SK-N-SH (cell line): ENCODE measurements at regions not wholly inside any gene's neighbourhood (a gene's known extent, or its start where the extent isn't known, plus 50 kb on each side); places are given as distances from the start of the nearest gene placed in this dataset.

Experiments used
- EP300 ChIP-seq, 2 experiments: IDR thresholded peaks; 2 replicates each; pipeline versions ENCODE4 v1.4.0 to v1.6.1; 2012; ENCODE audit warnings: borderline replicate concordance in 1 of 2, low read depth in 1 of 2, low read length in 1 of 2
- JUND ChIP-seq: IDR thresholded peaks from 2 replicates; pipeline ENCODE4 v1.4.0; 2012
- POLR2AphosphoS5 ChIP-seq: IDR thresholded peaks from 2 replicates; pipeline ENCODE4 v1.6.1; 2012; ENCODE audit warnings: low read depth, low read length
- RAD21 ChIP-seq: IDR thresholded peaks from 2 replicates; pipeline ENCODE4 v1.6.1; 2012; ENCODE audit warnings: mild to moderate bottlenecking, low read length
- RCOR1 ChIP-seq: fragments of 150-350 bp; IDR thresholded peaks from 2 replicates; pipeline ENCODE4 v1.6.1; 2017; ENCODE audit warnings: antibody characterized with exemption, low read length
- SIN3A ChIP-seq: IDR thresholded peaks from 2 replicates; pipeline ENCODE4 v1.6.1; 2012; ENCODE audit warnings: low read depth, mild to moderate bottlenecking, low read length, moderate library complexity, borderline replicate concordance
- TF ChIP-seq, protein P1 (sequence below): fragments of 200-600 bp; sonication (generic); IDR thresholded peaks from 2 replicates; pipeline ENCODE4 v1.6.1; 2017; ENCODE audit warnings: antibody characterized with exemption, mild to moderate bottlenecking, moderate library complexity
- TF ChIP-seq, protein P2 (sequence below): IDR thresholded peaks from 2 replicates; pipeline ENCODE4 v1.4.0; 2012; ENCODE audit warnings: low read depth, borderline replicate concordance
- TF ChIP-seq, protein P3 (sequence below): IDR thresholded peaks from 2 replicates; pipeline ENCODE4; 2012
- TF ChIP-seq, protein P4 (sequence below): IDR thresholded peaks from 2 replicates; pipeline ENCODE4 v1.4.0; 2012; ENCODE audit warnings: low read depth, borderline replicate concordance

DNA sequence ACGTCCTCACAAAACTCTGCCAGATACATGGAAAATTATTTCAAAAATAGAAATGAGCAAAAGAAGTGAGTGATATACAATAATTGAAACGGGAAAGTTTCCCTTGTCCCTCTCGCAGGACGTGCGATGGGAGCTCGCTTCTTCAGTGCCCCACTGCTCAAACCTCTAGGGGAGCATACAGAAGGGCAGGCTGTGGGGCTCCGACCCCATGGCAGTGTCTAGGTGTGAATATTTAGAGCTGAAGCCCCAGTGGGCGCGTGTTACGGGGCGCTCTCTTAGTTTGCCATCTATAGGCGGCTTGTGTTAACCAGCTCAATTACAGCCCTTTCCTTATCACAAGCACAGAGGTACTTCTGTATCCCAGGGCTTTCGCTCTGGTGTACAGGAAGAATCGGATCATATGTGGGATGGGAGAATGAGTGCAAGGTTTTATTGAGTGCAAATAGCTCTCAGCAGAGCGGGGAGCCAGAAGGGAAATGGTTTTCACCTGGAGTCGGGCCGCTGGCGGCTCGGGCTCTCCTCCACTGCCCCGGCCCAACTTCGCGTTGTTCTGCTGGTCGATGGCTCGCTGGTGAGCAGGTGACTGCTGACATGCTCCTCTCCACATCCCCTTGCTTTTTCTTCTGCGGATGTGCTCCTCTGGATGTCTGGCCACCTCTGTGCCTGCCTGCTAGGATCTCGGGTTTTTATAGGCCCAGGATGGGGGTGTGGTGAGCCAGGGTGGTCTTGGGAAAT, 334.0 kb upstream of the PTPRD start:
- TF ChIP-seq, protein P1, sequence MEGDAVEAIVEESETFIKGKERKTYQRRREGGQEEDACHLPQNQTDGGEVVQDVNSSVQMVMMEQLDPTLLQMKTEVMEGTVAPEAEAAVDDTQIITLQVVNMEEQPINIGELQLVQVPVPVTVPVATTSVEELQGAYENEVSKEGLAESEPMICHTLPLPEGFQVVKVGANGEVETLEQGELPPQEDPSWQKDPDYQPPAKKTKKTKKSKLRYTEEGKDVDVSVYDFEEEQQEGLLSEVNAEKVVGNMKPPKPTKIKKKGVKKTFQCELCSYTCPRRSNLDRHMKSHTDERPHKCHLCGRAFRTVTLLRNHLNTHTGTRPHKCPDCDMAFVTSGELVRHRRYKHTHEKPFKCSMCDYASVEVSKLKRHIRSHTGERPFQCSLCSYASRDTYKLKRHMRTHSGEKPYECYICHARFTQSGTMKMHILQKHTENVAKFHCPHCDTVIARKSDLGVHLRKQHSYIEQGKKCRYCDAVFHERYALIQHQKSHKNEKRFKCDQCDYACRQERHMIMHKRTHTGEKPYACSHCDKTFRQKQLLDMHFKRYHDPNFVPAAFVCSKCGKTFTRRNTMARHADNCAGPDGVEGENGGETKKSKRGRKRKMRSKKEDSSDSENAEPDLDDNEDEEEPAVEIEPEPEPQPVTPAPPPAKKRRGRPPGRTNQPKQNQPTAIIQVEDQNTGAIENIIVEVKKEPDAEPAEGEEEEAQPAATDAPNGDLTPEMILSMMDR = no peak
- TF ChIP-seq POLR2AphosphoS5 (no peak), JUND (no peak), RAD21 (no peak), EP300 (IDR thresholded peaks at IDR 0.05; ENCODE audit: borderline replicate concordance in 1 of 2, low read depth in 1 of 2, low read length in 1 of 2) (no peak), RCOR1 (no peak), SIN3A (no peak)
- TF ChIP-seq, protein P2, sequence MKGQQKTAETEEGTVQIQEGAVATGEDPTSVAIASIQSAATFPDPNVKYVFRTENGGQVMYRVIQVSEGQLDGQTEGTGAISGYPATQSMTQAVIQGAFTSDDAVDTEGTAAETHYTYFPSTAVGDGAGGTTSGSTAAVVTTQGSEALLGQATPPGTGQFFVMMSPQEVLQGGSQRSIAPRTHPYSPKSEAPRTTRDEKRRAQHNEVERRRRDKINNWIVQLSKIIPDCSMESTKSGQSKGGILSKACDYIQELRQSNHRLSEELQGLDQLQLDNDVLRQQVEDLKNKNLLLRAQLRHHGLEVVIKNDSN = no peak
- TF ChIP-seq, protein P3, sequence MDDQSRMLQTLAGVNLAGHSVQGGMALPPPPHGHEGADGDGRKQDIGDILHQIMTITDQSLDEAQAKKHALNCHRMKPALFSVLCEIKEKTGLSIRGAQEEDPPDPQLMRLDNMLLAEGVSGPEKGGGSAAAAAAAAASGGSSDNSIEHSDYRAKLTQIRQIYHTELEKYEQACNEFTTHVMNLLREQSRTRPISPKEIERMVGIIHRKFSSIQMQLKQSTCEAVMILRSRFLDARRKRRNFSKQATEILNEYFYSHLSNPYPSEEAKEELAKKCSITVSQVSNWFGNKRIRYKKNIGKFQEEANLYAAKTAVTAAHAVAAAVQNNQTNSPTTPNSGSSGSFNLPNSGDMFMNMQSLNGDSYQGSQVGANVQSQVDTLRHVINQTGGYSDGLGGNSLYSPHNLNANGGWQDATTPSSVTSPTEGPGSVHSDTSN = no peak
- TF ChIP-seq, protein P4, sequence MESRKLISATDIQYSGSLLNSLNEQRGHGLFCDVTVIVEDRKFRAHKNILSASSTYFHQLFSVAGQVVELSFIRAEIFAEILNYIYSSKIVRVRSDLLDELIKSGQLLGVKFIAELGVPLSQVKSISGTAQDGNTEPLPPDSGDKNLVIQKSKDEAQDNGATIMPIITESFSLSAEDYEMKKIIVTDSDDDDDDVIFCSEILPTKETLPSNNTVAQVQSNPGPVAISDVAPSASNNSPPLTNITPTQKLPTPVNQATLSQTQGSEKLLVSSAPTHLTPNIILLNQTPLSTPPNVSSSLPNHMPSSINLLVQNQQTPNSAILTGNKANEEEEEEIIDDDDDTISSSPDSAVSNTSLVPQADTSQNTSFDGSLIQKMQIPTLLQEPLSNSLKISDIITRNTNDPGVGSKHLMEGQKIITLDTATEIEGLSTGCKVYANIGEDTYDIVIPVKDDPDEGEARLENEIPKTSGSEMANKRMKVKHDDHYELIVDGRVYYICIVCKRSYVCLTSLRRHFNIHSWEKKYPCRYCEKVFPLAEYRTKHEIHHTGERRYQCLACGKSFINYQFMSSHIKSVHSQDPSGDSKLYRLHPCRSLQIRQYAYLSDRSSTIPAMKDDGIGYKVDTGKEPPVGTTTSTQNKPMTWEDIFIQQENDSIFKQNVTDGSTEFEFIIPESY = no peak
